Uterus (tissue), 3 donors: ENCODE measurements at regions not wholly inside any gene's neighbourhood (a gene's known extent, or its start where the extent isn't known, plus 50 kb on each side); places are given as distances from the start of the nearest gene placed in this dataset.
A peak's percentile ranks its signal among the peaks of the same experiment; 100 is the strongest.

Experiments
- DNase-seq, 2 donors: peaks; one replicate each; pipeline ENCODE4 v3.0.0-alpha.2; 2019 to 2020
- H3K27ac ChIP-seq, 2 donors: fragments of 200-600 bp; sonication (generic); 1 replicate in 1 of 2; 2 replicates in 1 of 2; pipeline ENCODE4 v1.5.1; 2016 to 2018
- H3K27me3 ChIP-seq, 2 donors: fragments of 200-600 bp; sonication (generic); one replicate each; pipeline ENCODE4 v1.5.1; 2018 to 2019; ENCODE audit warnings: control low read depth in 1 of 2
- H3K36me3 ChIP-seq, 2 donors: fragments of 200-600 bp; sonication (generic); one replicate each; pipeline ENCODE4 v1.5.1; 2019; ENCODE audit warnings: control low read depth in 1 of 2
- H3K4me1 ChIP-seq, 2 donors: fragments of 200-600 bp; sonication (generic); one replicate each; pipeline ENCODE4 v1.5.1; 2018 to 2019; ENCODE audit warnings: control low read depth in 1 of 2
- H3K4me3 ChIP-seq, 2 donors: fragments of 200-600 bp; sonication (generic); 1 replicate in 1 of 2; 2 replicates in 1 of 2; pipeline ENCODE4 v1.5.1; 2018 to 2019; ENCODE audit warnings: mild to moderate bottlenecking in 1 of 2
- H3K9me3 ChIP-seq, 2 donors: fragments of 200-600 bp; sonication (generic); one replicate each; pipeline ENCODE4 v1.5.1; 2019; ENCODE audit warnings: control low read depth in 1 of 2
- CTCF ChIP-seq, 4 experiments: fragments of 200-600 bp in 2 of 4; fragments of 450-650 bp in 2 of 4; sonication (generic) in 2 of 4; IDR thresholded peaks; one replicate each; pipeline ENCODE4 v1.5.1; 2016 to 2019; ENCODE audit warnings: antibody characterized with exemption in 4 of 4, mild to moderate bottlenecking in 2 of 4, moderate library complexity in 1 of 4
- POLR2A ChIP-seq, 2 donors: fragments of 450-650 bp; IDR thresholded peaks; one replicate each; pipeline ENCODE4 v1.6.1; 2016; ENCODE audit warnings: antibody characterized with exemption in 2 of 2, mild to moderate bottlenecking in 1 of 2, moderate library complexity in 1 of 2
- intact Hi-C: fragments of 100-400 bp; cut with DNase I; formaldehyde crosslinking; loops from one replicate; pipeline ENCODE4 v1.15.1; 2023; ENCODE audit warnings: low total_unique reads
- donor health status: DM: yes; HTN: yes; CAD: no.

- Histone ChIP-seq H3K4me3 (no peak overlapping the region), H3K4me1 (no peaks in the 10 kb centered on the region), H3K27ac (no peak overlapping the region), H3K36me3 (no peaks in the 10 kb centered on the region), H3K27me3 (no peaks in the 10 kb centered on the region), H3K9me3 (no peaks in the 10 kb centered on the region)
- intact Hi-C loops, result no loop called here
- DNase-seq, result no peak
- no peak for TF ChIP-seq CTCF (IDR thresholded peaks at IDR 0.05)
Measured at GRCh38 chr6:14209000-14209399, 91.4 kb downstream of the CD83 start.

GRCh38 chr6:14210077-14210476, 92.5 kb downstream of the CD83 start:
- H3K4me1 ChIP-seq, result no peaks in the 10 kb centered on the region
- no peaks in the 10 kb centered on the region for H3K9me3 ChIP-seq
- DNase-seq, result no peak
- intact Hi-C loops, result no loop called here
- TF ChIP-seq POLR2A (IDR thresholded peaks at IDR 0.05), result no peak
- no peak for TF ChIP-seq CTCF (IDR thresholded peaks at IDR 0.05)
- no peaks in the 10 kb centered on the region for H3K36me3 ChIP-seq
- H3K27me3 ChIP-seq, result no peaks in the 10 kb centered on the region
- peak overlapping the region; percentile 70 to 76 for H3K27ac ChIP-seq
- H3K4me3 ChIP-seq, result no peak overlapping the region

DNA sequence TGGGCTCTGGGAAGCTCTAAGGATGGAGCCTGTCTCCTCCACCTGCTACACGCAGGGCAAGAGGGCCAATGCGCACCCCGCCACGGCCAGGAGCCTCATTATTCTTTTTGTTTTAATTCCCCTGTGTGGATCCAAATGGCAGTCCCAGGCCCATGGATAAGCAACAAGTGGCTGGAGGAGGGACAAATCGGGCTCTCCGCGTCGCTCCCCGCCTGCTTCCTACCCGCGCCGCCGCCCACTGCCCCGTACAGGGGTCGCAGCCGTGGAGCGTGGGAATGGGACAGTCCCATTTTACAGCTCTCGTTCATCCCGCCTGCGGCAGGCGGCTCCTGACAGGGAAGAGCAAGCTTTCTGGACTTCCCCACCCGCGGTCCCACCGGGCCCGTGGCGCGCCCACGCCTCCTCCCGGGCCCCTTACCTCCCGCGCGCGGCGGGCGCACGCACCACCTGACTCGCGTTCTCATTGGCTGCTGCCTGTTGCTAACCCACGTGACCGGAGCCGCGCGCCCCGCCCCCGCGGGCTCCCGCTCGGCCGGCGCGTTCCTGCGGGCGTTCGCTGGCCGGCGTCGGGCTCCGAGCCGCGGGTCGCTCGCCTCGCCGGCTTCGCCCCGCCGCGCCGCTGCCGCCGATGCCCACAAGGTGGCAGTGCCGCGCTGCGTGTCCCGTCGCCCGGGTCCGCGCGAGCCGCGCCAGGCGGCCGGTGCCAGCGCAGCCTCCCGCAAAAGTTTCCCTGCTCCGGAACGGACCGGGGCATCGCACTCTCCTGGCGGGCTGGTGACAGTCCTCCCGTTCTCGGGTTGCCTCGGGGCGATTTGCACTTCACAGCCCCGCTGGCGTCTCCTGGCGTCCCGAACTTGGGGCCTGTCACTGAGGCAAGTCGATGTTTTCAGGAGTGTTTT, 93.3 kb downstream of the CD83 start:
- TF ChIP-seq POLR2A (IDR thresholded peaks at IDR 0.05) (peak in 1 of 2 donors; percentile 61), CTCF (IDR thresholded peaks at IDR 0.05) (peak; percentile 29 to 99 (median 90))
- Histone ChIP-seq H3K4me3 (peak overlapping the region; percentile 49 to 52), H3K36me3 (no peaks in the 10 kb centered on the region), H3K9me3 (no peaks in the 10 kb centered on the region), H3K4me1 (no peaks in the 10 kb centered on the region), H3K27ac (peak overlapping the region; percentile 70 to 76), H3K27me3 (no peaks in the 10 kb centered on the region)
- intact Hi-C loops, result no loop called here
- DNase-seq, result peak; percentile 87 to 93

- DNase-seq, result peak; percentile 37 to 44
- Histone ChIP-seq H3K27me3 (no peaks in the 10 kb centered on the region), H3K9me3 (no peaks in the 10 kb centered on the region), H3K4me3 (peak overlapping the region; percentile 33 to 52), H3K36me3 (no peaks in the 10 kb centered on the region), H3K27ac (peak overlapping the region; percentile 51 to 68), H3K4me1 (no peaks in the 10 kb centered on the region)
- intact Hi-C loops, result no loop called here
- TF ChIP-seq POLR2A (IDR thresholded peaks at IDR 0.05), result no peak
- TF ChIP-seq CTCF (IDR thresholded peaks at IDR 0.05), result no peak
Measured at GRCh38 chr6:14211562-14211942, 94.0 kb downstream of the CD83 start.

DNA sequence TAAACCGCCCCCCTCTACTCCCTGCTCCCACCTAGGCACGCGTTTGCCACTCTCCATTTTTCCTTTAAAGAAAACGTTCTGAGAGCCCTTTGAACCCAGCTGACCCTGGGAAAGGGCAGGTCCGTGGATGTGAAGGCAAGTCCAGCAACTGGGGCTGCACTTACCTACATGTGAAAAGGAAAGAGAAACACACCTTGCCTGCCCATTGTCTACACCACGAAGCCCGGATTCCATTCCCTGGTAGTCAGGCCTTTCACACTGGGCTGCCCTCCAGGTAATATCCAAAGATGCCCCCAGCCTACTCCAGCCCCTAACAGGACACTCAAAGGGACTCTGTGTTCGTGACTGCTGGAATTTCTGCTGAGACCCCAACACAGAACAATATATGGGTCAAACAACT, 94.4 kb downstream of the CD83 start:
- H3K4me1 ChIP-seq, result no peaks in the 10 kb centered on the region
- no peak for DNase-seq
- H3K36me3 ChIP-seq, result no peaks in the 10 kb centered on the region
- intact Hi-C loops, result no loop called here
- peak overlapping the region in 1 of 2 donors; percentile 51 for H3K27ac ChIP-seq
- H3K4me3 ChIP-seq, result no peak overlapping the region
- no peaks in the 10 kb centered on the region for H3K27me3 ChIP-seq
- no peak for TF ChIP-seq CTCF (IDR thresholded peaks at IDR 0.05)
- TF ChIP-seq POLR2A (IDR thresholded peaks at IDR 0.05), result no peak
- H3K9me3 ChIP-seq, result no peaks in the 10 kb centered on the region
